CD4-positive, alpha-beta T cell treated with Interleukin-15 for 1 hour (primary cell): ENCODE measurements at regions not wholly inside any gene's neighbourhood (a gene's known extent, or its start where the extent isn't known, plus 50 kb on each side); places are given as distances from the start of the nearest gene placed in this dataset.
"Not testable (repeated sequence)": the region's sequence is repeated elsewhere in the genome, so short reads cannot be mapped to it uniquely, and the experiment has no call there.

Experiments
- DNase-seq: peaks from one replicate; pipeline ENCODE4 v3.0.0-alpha.2; 2020

DNA sequence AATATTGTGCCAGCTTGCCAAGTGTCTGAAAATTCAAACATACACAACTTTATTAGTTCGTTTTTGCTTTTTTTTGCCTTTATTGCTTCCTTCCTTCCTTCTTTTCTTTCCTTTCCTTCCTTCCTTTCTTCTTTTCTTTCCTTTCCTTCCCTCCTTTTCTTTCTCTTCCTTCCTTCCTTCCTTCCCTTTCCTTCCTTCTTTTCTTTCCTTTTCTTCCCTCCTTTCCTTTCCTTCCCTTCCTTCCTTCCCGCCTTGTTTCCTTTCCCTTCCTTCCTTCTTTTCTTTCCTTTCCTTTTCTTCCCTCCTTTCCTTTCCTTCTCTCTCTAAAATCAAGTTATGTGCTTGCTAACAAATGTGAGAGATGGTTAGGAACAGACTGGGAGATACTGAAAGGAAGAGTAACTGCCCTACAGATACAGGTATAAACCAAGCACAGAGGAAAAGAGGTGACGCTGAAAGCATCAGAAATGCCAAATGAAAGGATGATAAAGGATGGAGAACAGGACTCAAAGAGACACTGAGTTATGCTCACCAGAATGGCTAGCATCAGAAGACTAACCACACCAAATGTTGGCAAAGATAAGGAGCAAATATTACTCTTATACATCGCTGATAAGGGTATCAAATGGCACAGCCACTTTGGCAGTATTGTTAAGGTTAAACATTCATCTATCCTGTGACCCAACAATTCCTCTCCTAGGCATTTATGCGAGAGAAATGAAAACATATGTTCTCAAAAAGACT is 151.6 kb downstream of the MREG start:
- no peak for DNase-seq

DNA sequence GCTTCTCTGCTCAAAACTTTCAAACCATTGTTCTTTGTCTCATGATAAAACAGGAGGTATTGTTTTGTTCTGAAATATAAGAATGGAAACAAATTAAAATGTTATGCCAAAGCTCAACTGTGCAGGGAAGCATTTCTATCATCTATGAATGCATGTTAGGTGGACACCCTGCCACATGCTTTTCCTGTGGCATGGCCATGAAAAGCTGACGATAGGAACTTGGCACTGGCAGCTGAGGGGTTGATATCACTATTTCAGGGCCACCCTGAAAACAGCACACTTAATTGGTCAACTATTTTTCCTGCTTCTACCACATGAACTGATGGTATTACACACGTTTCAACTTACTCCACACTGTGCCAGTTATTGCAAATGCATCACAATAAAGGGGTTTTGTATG is 157.3 kb downstream of the MREG start:
- DNase-seq: no peak

DNA sequence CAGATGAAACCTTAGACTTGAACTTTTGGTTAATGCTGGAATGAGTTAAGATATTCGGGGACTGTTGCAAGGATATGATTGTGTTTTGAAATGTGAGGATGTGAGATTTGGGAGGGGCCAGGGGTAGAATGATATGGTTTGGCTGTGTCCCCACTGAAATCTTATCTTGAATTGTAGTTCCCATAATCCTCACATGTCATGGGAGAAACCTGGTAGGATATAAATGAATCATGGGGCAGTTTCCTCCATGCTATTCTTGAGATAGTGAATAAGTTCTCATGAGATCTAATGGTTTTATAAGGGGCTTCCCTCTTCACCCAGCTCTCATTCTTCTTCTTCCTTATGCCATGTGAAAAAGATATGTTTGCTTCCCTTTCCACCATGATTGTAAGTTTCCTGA is 158.0 kb downstream of the MREG start:
- DNase-seq: not testable (repeated sequence)

DNA sequence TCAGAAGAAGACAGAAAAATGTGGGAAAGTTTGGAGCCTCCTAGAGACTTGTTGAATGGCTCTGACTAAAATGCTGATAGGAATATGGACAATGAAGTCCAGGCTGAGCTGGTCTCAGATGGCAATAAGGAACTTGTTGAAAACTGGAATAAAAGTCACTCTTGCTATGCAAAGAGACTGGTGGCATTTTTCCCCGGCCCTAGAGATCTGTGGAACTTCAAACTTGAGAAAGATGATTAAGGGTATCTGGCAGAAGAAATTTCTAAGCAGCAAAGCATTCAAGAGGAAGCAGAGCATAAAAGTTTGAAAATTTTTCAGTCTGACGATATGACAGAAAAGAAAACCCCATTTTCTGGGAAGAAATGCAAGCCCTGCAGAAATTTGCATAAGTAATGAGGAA is 159.3 kb downstream of the MREG start:
- no peak for DNase-seq

DNA sequence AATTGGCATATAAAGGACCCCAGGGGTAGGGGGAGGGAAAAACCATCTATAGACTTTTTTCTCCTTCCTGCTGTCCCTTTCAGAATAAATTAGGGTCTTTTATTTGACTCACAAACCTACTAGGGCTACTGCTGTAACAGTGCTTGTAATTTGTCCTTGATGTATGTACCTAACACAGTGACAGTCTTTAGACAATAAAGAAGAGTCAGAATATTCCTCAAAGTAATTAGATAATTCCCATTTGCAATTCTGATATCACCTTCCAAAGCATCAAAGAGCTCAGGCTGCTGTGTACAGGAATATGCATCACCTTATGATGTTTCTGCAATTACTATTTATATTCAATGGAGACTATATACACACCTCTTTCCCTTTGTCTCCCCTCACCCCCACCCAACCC is 161.7 kb downstream of the MREG start:
- no peak for DNase-seq

DNA sequence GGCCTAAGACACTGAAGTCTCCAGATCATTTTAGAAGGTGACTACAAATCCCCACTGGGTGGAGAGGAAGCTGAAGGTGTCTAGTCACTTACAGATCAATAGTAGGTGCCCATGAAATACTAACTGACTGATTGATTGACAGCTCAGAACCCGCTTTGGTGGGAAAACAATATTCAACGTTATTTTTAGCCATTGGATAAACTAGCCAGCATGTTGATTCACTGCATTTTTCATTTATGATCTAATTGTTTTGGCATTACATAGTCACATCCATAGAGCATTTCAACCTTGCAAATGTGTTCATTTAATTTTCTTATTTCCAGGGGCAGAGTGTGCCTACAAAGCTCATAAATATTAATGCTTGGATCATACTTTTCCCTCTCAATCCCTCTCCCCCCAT is 162.3 kb downstream of the MREG start:
- no peak for DNase-seq

DNA sequence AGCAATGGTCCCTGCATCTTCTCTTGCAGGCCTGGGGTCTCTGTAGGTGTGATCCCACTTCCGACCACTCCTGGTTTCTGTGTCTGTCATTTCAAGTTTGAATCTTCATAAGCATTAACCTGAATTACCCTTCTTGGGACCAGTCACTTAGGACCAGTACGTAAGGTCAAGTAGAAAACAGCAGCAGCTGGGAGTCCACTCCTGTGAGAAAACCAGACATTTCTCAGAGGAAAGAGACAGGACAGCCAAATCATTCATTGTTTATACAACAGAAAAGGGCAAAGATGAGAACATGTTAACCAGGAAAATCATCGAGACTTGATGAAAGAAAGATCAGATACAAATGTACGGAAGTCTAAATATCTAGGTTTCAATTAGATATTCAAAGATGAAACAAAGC is 163.0 kb downstream of the MREG start:
- no peak for DNase-seq

DNA sequence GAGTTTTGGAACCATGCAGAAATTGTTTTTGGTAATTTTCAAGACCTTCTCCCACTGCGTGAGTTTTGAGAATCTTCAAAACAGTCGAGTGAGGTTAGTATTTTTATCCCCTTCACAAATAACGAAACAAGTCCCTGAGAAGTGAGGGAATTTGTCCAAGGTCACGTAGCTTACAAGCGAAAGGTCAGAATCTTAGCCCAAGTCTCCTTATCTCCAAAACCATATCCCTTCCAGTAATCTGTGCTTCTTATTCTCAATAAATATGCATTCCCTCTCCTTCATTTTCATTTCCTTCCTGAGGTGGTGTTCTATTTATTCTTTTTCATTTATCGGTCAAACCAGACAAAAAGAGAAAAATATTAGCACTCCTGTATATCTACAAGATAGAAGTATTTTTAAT is 163.6 kb downstream of the MREG start:
- DNase-seq: no peak

DNA sequence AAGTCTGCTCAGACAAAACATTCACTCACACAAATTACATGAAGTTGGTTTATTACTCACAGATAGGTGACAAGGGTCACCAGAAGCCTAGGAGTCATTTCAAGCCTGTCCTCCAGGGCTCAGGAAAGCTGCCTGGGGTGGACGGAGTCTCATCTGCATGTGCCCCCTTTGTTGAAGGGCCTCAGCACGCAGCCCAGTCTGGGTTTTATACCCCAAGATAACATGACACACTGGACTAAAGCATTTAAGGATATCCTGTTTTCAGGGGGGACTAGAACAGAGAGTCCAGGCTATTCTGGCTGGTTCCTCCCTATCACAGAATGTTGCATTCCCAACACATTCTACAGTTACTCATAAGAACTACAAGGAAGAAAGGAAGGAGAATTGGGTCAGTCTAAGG is 164.7 kb downstream of the MREG start:
- DNase-seq: no peak

DNA sequence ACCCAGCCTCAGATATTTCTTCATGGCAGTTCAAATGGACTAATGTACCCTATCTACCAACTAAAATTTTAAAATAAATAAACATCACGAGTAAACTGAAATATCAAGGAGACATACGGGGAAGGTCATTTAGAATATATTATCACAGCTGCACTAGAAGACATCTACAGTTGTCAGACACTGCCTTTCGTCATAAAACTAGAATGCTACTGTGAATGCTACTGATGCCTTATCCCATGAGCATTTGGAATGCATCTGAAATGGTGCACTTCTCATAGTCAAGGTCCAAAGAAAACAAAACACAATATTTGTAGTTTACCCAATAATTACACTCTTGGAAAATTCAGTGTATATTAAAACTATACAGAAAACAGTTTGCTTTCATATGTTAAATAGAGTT is 165.2 kb downstream of the MREG start:
- DNase-seq: no peak

DNA sequence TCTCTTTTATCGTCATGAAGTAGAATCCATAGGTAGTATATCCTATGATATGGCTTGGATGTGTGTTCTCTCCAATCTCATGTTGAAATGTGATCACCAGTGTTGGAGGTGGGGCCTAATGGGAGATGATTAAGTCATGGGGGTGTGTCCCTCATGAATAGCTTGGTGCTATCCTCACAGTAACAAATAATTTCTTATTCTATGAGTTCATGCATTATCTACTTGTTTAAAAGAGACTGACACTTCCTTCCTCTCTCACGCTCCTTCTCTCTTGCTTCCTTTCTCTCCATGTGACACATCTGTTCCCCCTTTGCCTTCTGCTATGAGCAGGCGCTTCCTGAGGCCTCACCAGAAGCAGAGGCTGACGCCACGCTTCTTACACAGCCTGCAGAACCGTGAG is 165.6 kb downstream of the MREG start:
- no peak for DNase-seq

DNA sequence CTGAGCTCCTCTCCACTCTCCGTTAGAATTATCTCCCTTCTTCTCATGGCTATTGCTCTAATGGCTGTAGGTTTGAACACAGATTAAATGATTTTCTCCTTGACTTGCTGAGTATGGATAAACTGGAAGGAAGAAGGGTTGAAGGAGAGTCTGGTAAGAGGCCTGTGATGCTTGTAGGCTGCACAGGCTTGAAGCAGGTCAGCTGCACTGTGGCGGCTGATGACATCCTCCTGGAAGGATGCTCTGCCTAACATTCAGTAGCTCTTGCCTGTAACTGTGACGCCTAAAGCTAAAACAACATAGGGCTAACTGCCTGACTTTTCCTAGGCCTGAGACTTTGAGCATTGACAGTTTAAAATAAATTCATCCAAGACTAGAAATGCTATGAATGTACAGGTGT is 166.3 kb downstream of the MREG start:
- no peak for DNase-seq

DNA sequence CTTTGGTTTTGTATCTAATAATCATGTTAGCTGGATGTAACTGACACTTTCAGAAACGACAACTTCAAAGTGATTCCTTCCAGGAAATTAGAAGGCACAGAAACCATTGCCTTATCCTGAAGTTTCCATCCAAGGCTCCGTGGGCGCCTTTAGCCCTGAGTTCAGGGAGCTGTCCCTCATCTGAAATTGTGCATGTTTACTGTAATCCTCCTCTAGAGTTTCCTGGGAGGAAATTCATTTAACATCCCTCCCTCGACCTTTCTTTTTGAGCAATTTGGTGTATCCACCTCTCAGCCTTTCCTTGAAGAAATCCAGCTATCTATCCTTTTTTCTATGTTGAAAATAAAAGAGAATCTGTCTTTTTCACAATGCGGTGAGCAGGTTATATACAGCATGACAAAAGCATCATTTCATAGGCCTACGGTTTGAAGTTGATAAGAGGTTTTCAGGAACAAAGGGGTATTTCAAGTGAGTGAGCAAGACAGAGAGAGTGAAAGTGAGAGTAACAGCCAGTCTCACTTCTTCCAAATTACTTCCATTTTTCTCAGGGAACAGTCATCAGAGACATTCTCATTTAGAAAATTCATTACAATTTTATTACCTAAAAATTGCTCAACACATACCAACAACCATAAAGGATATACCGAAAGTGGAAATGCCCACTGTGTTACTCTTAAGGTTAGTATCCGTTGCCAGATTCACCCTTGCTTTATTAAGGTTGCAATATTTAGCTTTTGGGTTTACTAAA is 167.3 kb downstream of the MREG start:
- no peak for DNase-seq

DNA sequence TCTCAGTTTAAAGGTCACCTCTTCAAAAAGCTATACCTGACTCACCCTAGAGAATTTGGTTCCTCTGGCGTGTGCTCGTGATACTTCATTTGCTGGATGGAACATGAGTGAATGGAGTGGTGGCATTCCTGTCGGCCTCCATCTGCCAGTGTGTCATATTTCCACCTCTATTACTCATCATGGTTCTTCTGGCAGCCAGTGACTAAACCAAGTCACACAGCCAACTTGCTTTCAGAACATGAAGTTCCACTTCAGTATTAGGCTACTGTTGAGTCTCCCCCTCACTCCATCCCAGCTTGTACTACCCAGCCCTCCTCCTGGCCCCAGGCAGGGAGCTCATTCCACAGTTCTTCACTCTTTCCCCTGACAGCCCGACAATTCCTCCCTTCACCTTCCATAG is 169.8 kb downstream of the MREG start:
- no peak for DNase-seq

DNA sequence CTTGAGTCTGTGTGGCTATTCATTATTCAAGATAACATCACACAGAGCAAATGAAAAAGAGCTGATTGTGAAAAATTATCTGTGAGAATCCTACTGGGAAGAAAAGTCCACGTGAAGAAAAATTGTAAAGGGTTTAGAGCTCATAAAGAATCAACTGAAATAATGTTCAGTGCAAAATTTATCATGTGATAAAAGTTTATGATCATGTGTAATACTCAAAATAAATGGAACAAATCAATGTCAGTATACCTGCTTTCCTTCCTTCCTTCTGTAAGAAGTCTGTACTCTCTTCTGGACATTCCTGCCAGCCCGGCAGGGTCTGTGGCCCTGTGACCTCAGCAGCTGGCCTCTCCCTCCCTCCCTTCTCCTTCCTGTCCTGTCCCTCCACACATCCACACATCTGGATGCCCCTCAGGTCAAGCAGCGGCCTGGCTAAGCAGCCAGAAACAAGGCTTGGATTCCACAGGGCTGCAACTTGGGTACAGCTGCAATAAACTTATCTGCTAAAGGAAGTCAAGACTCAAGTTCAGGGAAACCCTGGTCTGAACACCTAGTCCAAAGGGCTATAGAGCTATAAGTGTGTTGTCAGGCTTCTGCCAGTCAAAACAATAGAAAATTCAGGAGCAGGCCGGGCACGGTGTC is 172.1 kb downstream of the MREG start:
- no peak for DNase-seq

DNA sequence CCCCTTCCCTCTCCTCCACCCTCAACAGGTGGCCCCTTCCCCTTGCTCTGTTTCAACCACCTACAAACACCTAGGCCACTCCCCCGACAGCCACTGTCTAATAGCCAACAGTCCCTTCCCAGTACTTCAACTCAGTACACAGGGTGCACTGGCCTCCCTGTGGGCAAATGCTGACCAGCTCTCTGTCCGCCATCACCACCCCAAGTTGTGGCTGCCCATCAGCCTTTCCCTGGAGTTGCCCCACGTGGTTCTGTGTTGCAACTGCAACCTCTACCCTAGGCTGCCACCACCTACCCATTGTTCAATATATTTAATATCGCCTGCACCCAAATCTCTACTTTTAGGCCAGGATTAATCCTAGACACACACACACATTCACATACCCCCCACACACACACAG is 173.5 kb downstream of the MREG start:
- DNase-seq: no peak

DNA sequence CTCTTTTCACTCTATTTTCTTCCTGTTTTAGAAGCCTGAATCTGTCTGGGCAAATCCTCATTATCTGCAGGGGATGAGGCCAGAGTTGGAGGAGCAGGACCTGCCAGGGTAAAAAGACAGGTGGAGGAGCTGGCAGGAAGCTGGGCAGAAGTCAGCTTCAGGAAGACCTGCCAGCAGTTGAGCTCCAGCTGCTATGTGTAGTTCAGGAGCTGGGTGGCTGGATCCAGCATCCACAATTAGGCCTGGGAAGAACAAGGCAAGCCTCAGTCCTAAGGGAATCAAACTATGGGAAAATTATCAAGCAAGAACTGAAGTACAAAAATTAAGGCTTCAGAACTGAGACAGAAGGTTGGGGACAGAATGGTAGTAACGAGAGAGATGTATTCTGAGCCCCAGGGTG is 174.0 kb downstream of the MREG start:
- DNase-seq: no peak

DNA sequence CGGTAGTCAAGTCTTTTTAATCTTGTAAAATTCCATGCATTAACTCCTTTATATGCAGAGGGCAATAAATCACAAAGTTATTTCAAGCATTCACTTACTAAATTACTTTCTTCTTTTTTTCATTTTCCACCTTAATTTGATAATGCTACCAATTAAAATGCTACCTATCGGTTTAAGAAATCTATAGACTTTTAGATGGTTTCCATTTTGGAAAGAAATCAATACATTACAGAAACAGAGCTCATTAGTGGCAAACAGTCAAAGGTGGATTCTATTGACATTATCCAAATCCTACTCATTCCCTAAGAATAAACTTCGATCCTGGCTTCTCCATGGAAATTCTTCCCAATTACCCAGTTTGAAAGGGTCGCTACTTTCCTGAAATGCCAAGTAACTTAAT is 176.5 kb downstream of the MREG start:
- no peak for DNase-seq

DNA sequence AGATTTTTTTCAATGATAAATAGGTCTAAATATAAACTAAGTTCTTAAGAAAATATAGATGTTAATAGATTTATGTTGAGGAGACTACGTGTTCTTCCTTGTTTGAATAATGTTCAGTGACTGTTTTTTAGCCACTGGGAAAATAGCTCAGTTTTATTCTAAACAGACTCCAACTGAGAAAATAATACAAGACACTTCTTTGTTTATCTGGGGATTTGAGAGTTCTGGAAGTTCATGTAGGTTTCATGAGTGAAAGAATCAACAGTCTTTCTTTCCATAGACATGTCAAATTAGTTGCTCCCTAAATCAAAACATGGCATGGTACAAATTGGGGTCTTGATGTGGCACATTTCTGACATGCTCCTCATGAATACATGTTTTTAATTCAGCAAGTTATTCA is 177.7 kb downstream of the MREG start:
- DNase-seq: no peak

DNA sequence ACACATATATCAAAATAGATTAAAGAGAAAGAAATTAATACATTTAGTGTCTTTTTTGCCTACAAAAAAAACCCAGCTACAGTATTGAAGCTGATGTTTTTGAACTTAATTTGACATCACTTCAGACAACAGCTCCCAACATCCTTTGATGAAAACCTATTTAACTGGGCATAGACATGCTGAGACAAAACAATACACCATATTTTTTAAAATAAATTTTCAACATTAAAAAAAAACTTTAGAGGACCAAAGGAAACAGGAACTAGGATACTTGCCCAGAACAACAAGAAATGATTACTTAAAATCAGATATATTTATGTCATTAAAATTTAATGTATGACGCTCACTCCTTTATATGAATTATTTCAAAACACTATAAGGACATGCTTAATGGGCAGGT is 178.1 kb downstream of the MREG start:
- no peak for DNase-seq

DNA sequence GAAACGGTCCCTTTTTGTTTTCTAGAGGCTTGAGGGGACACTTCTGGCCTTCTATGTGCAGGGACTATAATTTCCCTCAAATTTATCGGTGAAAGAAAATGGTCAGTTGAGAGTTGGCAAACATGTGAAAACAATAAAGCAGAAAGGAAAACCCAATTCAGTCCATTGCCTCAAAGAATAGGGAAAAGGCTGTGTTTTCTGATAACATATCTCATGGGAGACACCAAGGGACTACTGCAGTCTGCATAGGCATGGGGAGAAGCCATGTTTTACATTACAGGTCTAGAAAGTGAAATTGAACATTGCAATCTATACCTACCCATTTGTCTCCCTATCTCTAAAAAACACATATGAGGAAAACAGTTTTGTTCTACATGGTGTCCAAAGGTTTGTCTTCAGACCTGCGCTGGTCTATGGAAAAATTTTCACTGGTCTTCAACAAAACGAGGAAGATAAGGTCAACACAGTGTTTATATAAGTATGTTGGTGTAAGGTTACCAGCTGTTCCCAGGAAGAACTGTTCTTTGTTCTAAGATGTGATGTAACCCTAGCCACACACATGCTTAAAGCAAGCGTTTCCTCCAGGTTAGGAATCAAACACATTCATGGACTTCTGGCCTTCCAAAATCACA is 179.7 kb downstream of the MREG start:
- DNase-seq: no peak

DNA sequence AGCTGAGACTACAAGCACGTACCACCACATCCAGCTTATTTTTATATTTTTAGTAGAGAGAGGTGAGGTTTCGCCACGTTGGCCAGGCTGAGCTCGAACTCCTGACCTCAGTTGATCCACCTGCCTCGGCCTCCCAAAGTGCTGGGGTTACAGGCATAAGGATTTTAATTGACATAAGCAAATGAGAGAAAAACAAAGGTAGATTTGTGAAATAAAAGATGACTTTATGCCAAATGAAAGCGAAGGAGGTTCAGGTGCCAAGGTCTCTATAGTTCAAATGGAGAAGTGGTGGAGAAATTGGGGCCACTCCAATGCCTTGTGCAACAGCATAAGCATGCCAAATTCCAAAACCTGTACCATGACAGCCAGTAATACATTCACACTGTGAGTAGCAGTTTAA is 180.6 kb downstream of the MREG start:
- DNase-seq: no peak

DNA sequence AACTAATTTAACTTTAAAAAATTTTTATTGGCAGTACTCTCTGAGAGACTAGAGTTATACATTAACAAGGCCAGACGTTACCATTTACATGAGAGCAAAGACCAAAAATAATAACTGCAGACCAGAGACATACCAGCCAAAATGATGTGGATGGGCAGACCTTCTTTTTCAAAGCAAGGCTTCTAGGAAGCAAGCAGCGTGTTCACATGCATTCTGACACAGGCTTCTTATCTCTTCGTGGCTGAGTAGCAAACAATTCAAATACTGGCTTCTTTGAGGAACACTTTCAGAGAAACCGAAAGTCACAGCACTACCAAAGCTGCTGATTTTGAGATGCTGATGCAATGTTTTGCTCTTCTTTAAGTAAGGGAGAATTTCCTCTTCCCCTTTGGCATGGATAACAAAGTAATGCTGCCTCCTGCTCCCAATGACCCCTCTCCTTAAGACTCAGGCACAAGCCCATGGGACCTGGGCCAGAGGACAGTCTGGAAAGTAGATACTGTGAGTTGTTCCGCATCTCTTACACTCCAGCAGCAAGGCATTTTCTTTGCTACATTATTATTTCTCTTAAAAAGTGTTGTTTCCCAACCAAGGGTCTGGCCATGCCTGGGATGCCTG is 181.9 kb downstream of the MREG start:
- DNase-seq: no peak
